H9 (cell line): ENCODE measurements at regions not wholly inside any gene's neighbourhood (a gene's known extent, or its start where the extent isn't known, plus 50 kb on each side); places are given as distances from the start of the nearest gene placed in this dataset.

Experiments used
- DNase-seq: peaks from one replicate; pipeline ENCODE4 v3.0.0-alpha.2; 2017
- H2AFZ ChIP-seq: one replicate; pipeline ENCODE4 v1.6.1; 2013; ENCODE audit warnings: mild to moderate bottlenecking, low read length, control low read depth, moderate library complexity
- H2AK5ac ChIP-seq: 2 replicates; pipeline ENCODE4 v1.6.1; 2013; ENCODE audit warnings: low read length, control low read depth, mixed read lengths; ENCODE audit not compliant: insufficient read length
- H2BK120ac ChIP-seq: one replicate; pipeline ENCODE4 v1.6.1; 2013; ENCODE audit warnings: low read depth, mild to moderate bottlenecking, low read length, control low read depth, inconsistent platforms; ENCODE audit not compliant: poor library complexity, severe bottlenecking
- H2BK12ac ChIP-seq: 2 replicates; pipeline ENCODE4 v1.6.1; 2013; ENCODE audit warnings: low read length, control low read depth, mixed read lengths, low read depth; ENCODE audit not compliant: insufficient read length
- H2BK15ac ChIP-seq: 2 replicates; pipeline ENCODE4 v1.6.1; 2013; ENCODE audit warnings: low read depth, low read length, control low read depth
- H2BK20ac ChIP-seq: one replicate; pipeline ENCODE4 v1.6.1; 2013; ENCODE audit warnings: low read depth, mild to moderate bottlenecking, low read length, control low read depth, inconsistent platforms; ENCODE audit not compliant: poor library complexity, severe bottlenecking
- H2BK5ac ChIP-seq: 2 replicates; pipeline ENCODE4 v1.6.1; 2013; ENCODE audit warnings: low read length, control low read depth, mixed read lengths; ENCODE audit not compliant: insufficient read length
- H3K14ac ChIP-seq: 2 replicates; pipeline ENCODE4 v1.6.1; 2013; ENCODE audit warnings: low read length, control low read depth; ENCODE audit not compliant: insufficient read depth
- H3K18ac ChIP-seq: 2 replicates; pipeline ENCODE4 v1.6.1; 2013; ENCODE audit warnings: low read depth, mild to moderate bottlenecking, mixed read lengths, low read length, control low read depth; ENCODE audit not compliant: insufficient read length
- H3K23ac ChIP-seq: 2 replicates; pipeline ENCODE4 v1.6.1; 2013; ENCODE audit warnings: low read length, control low read depth, mixed read lengths, low read depth; ENCODE audit not compliant: insufficient read length
- H3K23me2 ChIP-seq: 2 replicates; pipeline ENCODE4 v1.6.1; 2013; ENCODE audit warnings: low read depth, mild to moderate bottlenecking, mixed read lengths, low read length, control low read depth; ENCODE audit not compliant: insufficient read length, poor library complexity, severe bottlenecking
- H3K27ac ChIP-seq: 2 replicates; pipeline ENCODE4 v1.5.1; 2013; ENCODE audit warnings: low read length, control low read depth, mixed read lengths, low read depth; ENCODE audit not compliant: insufficient read length
- H3K27me3 ChIP-seq: 2 replicates; pipeline ENCODE4 v1.6.1; 2013; ENCODE audit warnings: low read length, control low read depth, inconsistent platforms; ENCODE audit not compliant: insufficient read depth
- H3K4ac ChIP-seq: 2 replicates; pipeline ENCODE4 v1.6.1; 2013; ENCODE audit warnings: low read depth, mild to moderate bottlenecking, control low read depth, inconsistent platforms, low read length, moderate library complexity
- H3K4me1 ChIP-seq: 2 replicates; pipeline ENCODE4 v1.6.1; 2013; ENCODE audit warnings: low read length, control low read depth, inconsistent platforms; ENCODE audit not compliant: insufficient read depth
- H3K4me2 ChIP-seq: 2 replicates; pipeline ENCODE4 v1.6.1; 2013; ENCODE audit warnings: low read length, control low read depth, mixed read lengths; ENCODE audit not compliant: insufficient read length, insufficient read depth
- H3K56ac ChIP-seq: 2 replicates; pipeline ENCODE4 v1.6.1; 2013; ENCODE audit warnings: low read depth, mild to moderate bottlenecking, mixed read lengths, low read length, control low read depth; ENCODE audit not compliant: insufficient read length
- H3K79me1 ChIP-seq: 2 replicates; pipeline ENCODE4 v1.6.1; 2013; ENCODE audit warnings: low read depth, mild to moderate bottlenecking, moderate library complexity, low read length, control low read depth, inconsistent platforms; ENCODE audit not compliant: insufficient read depth, poor library complexity, severe bottlenecking
- H3K79me2 ChIP-seq: 2 replicates; pipeline ENCODE4 v1.6.1; 2013; ENCODE audit warnings: low read length, control low read depth, inconsistent platforms; ENCODE audit not compliant: insufficient read depth
- H3K9ac ChIP-seq: 2 replicates; pipeline ENCODE4 v1.6.1; 2013; ENCODE audit warnings: low read length, control low read depth, mixed read lengths; ENCODE audit not compliant: insufficient read length; ENCODE audit errors: extremely low read depth
- H3K9me3 ChIP-seq: one replicate; pipeline ENCODE4 v1.6.1; 2013; ENCODE audit warnings: low read depth, low read length, inconsistent platforms; ENCODE audit not compliant: control insufficient read depth
- H3T11ph ChIP-seq: one replicate; pipeline ENCODE4 v1.6.1; 2013; ENCODE audit warnings: mild to moderate bottlenecking, low read length, control low read depth, inconsistent platforms
- H4K20me1 ChIP-seq: one replicate; pipeline ENCODE4 v1.6.1; 2013; ENCODE audit not compliant: control insufficient read depth, insufficient read length, insufficient read depth
- H4K5ac ChIP-seq: 2 replicates; pipeline ENCODE4 v1.6.1; 2013; ENCODE audit warnings: low read depth, mild to moderate bottlenecking, mixed read lengths, low read length, control low read depth; ENCODE audit not compliant: insufficient read length
- H4K8ac ChIP-seq: replicated peaks from 2 replicates; pipeline ENCODE4 v1.6.1; 2013; ENCODE audit warnings: low read length, control low read depth, mixed read lengths, low read depth; ENCODE audit not compliant: insufficient read length
- H4K91ac ChIP-seq: 2 replicates; pipeline ENCODE4 v1.6.1; 2013; ENCODE audit warnings: low read depth, mild to moderate bottlenecking, moderate library complexity, mixed read lengths, low read length, control low read depth; ENCODE audit not compliant: insufficient read length
- H3K27ac Mint-ChIP-seq, 3 experiments: 2 replicates in 2 of 3; 3 replicates in 1 of 3; pipeline ENCODE4 v1.8.0; 2020 to 2021; ENCODE audit warnings: mixed read lengths in 3 of 3, mild to moderate bottlenecking in 1 of 3, moderate library complexity in 1 of 3
- H3K27me3 Mint-ChIP-seq: 2 replicates; pipeline ENCODE4 v1.8.0; 2021; ENCODE audit warnings: low read depth, mild to moderate bottlenecking, moderate library complexity, mixed read lengths
- H3K36me3 Mint-ChIP-seq, 3 experiments: 2 replicates in 2 of 3; 3 replicates in 1 of 3; pipeline ENCODE4 v1.8.0; 2020 to 2021; ENCODE audit warnings: low read depth in 3 of 3, mixed read lengths in 3 of 3; ENCODE audit not compliant: insufficient read depth in 1 of 3
- H3K4me1 Mint-ChIP-seq, 2 experiments: 2 replicates each; pipeline ENCODE4 v1.8.0; 2020; ENCODE audit warnings: mixed read lengths in 2 of 2
- H3K4me3 Mint-ChIP-seq, 2 experiments: 2 replicates in 1 of 2; 3 replicates in 1 of 2; pipeline ENCODE4 v1.8.0; 2020 to 2021; ENCODE audit warnings: mild to moderate bottlenecking in 2 of 2, mixed read lengths in 2 of 2, moderate library complexity in 1 of 2
- H3K9me3 Mint-ChIP-seq, 2 experiments: 2 replicates in 1 of 2; 3 replicates in 1 of 2; pipeline ENCODE4 v1.8.0; 2020; ENCODE audit warnings: mild to moderate bottlenecking in 2 of 2, mixed read lengths in 2 of 2, moderate library complexity in 1 of 2
- WGBS: extraction: QIAGEN DNeasy Blood & Tissue Kit; methylation state at CpG from one replicate; pipeline ENCODE4 v1.1.7; 2013; ENCODE audit warnings: missing lambda C conversion rate, low lambda C conversion rate, mixed read lengths; ENCODE audit not compliant: insufficient read length; ENCODE audit errors: extremely low coverage; 5-methylcytosine and 5-hydroxymethylcytosine counted together
- TF ChIP-seq, protein P1 (sequence below): fragments of 200-600 bp; sonication (generic); conservative IDR thresholded peaks from 3 replicates; pipeline ENCODE4 v1.8.0; 2021; ENCODE audit warnings: antibody characterized with exemption, mild to moderate bottlenecking

DNA sequence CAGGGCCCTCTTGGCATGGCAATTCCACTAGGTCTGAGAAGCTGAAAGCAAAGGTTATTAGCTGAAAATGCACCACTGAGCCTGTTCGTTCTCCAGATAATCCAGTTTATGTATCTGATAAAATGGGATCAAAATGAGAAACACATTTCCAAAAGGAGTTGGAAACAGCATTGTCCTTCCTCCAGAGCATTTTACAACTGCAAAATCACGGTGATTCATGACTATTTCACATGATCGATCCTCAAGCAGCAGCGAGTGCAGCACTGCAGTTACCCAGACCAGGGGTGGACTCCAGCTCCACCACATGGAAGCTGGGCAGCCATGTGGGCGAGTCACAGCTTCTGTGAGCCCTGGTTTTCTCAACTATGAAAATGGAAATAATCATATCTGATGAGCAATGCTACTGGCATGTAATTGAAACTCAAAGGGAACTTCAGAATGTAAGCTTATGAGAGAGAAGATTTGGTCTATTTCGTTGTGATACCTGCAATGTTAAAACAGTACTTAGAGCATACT, 78.7 kb upstream of the MSX1 start:
- no peak overlapping the region for H3K18ac ChIP-seq
- H3K56ac ChIP-seq, result no peak overlapping the region
- TF ChIP-seq, protein P1, sequence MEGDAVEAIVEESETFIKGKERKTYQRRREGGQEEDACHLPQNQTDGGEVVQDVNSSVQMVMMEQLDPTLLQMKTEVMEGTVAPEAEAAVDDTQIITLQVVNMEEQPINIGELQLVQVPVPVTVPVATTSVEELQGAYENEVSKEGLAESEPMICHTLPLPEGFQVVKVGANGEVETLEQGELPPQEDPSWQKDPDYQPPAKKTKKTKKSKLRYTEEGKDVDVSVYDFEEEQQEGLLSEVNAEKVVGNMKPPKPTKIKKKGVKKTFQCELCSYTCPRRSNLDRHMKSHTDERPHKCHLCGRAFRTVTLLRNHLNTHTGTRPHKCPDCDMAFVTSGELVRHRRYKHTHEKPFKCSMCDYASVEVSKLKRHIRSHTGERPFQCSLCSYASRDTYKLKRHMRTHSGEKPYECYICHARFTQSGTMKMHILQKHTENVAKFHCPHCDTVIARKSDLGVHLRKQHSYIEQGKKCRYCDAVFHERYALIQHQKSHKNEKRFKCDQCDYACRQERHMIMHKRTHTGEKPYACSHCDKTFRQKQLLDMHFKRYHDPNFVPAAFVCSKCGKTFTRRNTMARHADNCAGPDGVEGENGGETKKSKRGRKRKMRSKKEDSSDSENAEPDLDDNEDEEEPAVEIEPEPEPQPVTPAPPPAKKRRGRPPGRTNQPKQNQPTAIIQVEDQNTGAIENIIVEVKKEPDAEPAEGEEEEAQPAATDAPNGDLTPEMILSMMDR, result no peak
- no peaks in the 10 kb centered on the region for H3K9me3 Mint-ChIP-seq
- H3K9me3 ChIP-seq, result no peaks in the 10 kb centered on the region
- H2BK15ac ChIP-seq, result no peak overlapping the region
- H3K27ac ChIP-seq, result no peak overlapping the region
- H3K27ac Mint-ChIP-seq, result no peak overlapping the region
- no peaks in the 10 kb centered on the region for H3K4me1 ChIP-seq
- no peak overlapping the region for H3K9ac ChIP-seq
- no peak overlapping the region for H3T11ph ChIP-seq
- no peak overlapping the region for H2BK5ac ChIP-seq
- no peak overlapping the region for H2BK12ac ChIP-seq
- no peak overlapping the region for H2AFZ ChIP-seq
- H3K4me1 Mint-ChIP-seq, result peaks cover 12 to 22% of the 10 kb centered on the region in 2 experiments
- no peak overlapping the region for H4K91ac ChIP-seq
- WGBS, result no CpG with 5 or more reads among the region's 6 CpGs
- H3K27me3 ChIP-seq, result no peaks in the 10 kb centered on the region; the same call in 1 of the 2 replicates
- no peak overlapping the region for H2BK20ac ChIP-seq
- no peak overlapping the region for H3K4me3 Mint-ChIP-seq
- no peak overlapping the region for H3K4me2 ChIP-seq
- no peaks in the 10 kb centered on the region for H4K20me1 ChIP-seq
- no peaks in the 10 kb centered on the region for H3K36me3 Mint-ChIP-seq
- no peaks in the 10 kb centered on the region for H3K79me1 ChIP-seq
- H3K27me3 Mint-ChIP-seq, result peaks cover 70% of the 10 kb centered on the region
- no peak overlapping the region for H4K8ac ChIP-seq
- DNase-seq, result no peak
- H3K4ac ChIP-seq, result no peak overlapping the region
- H3K79me2 ChIP-seq, result no peaks in the 10 kb centered on the region
- H3K14ac ChIP-seq, result no peak overlapping the region
- no peaks in the 10 kb centered on the region for H3K23me2 ChIP-seq
- no peak overlapping the region for H2BK120ac ChIP-seq
- no peak overlapping the region for H2AK5ac ChIP-seq
- no peak overlapping the region for H3K23ac ChIP-seq
- no peak overlapping the region for H4K5ac ChIP-seq
